Bronchial epithelial cell (primary cell): ENCODE measurements at regions not wholly inside any gene's neighbourhood (a gene's known extent, or its start where the extent isn't known, plus 50 kb on each side); places are given as distances from the start of the nearest gene placed in this dataset.
"Not testable (repeated sequence)": the region's sequence is repeated elsewhere in the genome, so short reads cannot be mapped to it uniquely, and the experiment has no call there.

Experiments
- DNase-seq: peaks from one replicate; pipeline ENCODE4 v3.0.0-alpha.2; 2010; ENCODE audit warnings: low read depth
- FAIRE-seq: peaks from 2 replicates; lab custom pipeline; 2011; peaks lifted over from hg19 to GRCh38; lab: Jason Lieb, UNC
- H3K27me3 ChIP-seq: 2 replicates; pipeline ENCODE4 v1.5.1; 2011; ENCODE audit warnings: low read length; ENCODE audit not compliant: control insufficient read depth, insufficient read depth
- H3K36me3 ChIP-seq: 2 replicates; pipeline ENCODE4 v1.5.1; 2011; ENCODE audit warnings: low read length; ENCODE audit not compliant: control insufficient read depth, insufficient read depth
- H3K4me3 ChIP-seq: 2 replicates; pipeline ENCODE4 v1.5.1; 2011; ENCODE audit warnings: mild to moderate bottlenecking, low read depth, low read length, control low read depth
- TF ChIP-seq, protein P1 (sequence below): IDR thresholded peaks from 2 replicates; pipeline ENCODE4 v1.5.1; 2011; ENCODE audit warnings: mild to moderate bottlenecking, moderate library complexity, low read length, control low read depth, inconsistent platforms; ENCODE audit not compliant: insufficient read depth, severe bottlenecking

- H3K4me3 ChIP-seq: no peak overlapping the region
- no peaks in the 10 kb centered on the region for H3K27me3 ChIP-seq
- TF ChIP-seq, protein P1, sequence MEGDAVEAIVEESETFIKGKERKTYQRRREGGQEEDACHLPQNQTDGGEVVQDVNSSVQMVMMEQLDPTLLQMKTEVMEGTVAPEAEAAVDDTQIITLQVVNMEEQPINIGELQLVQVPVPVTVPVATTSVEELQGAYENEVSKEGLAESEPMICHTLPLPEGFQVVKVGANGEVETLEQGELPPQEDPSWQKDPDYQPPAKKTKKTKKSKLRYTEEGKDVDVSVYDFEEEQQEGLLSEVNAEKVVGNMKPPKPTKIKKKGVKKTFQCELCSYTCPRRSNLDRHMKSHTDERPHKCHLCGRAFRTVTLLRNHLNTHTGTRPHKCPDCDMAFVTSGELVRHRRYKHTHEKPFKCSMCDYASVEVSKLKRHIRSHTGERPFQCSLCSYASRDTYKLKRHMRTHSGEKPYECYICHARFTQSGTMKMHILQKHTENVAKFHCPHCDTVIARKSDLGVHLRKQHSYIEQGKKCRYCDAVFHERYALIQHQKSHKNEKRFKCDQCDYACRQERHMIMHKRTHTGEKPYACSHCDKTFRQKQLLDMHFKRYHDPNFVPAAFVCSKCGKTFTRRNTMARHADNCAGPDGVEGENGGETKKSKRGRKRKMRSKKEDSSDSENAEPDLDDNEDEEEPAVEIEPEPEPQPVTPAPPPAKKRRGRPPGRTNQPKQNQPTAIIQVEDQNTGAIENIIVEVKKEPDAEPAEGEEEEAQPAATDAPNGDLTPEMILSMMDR: no peak
- FAIRE-seq: no peak
- no peak for DNase-seq
- no peaks in the 10 kb centered on the region for H3K36me3 ChIP-seq
Measured at GRCh38 chr2:40690525-40690924, 238.6 kb upstream of the SLC8A1 start.

DNA sequence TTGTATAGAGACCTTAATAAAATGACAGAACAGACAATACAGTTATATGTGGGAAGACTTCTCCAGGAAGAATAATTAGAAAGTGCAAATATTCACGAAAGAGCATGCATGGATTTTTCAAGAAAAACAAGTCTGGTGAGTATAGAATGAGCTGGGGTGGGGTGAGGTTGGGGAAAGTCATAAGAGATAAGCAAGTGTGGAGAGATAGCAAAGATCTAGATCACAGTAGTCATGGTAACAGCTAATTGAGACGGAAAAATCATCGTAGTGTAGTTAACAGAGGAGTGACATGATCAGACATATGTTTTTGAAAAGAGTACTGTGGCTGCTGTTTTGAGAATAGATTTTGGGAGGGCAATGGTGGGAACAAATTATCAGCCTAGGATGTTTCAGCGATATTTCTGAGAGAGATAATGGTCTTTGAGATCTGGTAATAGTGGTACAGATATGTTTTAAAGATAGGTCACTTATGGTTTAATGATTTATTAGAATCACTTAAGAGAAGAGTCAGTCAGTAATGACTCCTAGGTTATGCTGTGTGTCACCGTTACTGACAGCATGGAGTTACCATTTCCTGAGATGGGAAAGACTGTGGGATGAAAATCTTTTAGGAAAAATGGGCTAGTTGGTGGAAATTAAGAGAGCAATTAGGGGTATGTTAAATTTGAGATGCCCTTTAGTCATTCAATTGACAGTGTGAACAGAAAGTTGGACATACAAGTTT is 248.5 kb upstream of the SLC8A1 start:
- no peaks in the 10 kb centered on the region for H3K27me3 ChIP-seq
- FAIRE-seq: no peak
- DNase-seq: peak; percentile 16
- H3K4me3 ChIP-seq: no peak overlapping the region
- TF ChIP-seq, protein P1: no peak
- no peaks in the 10 kb centered on the region for H3K36me3 ChIP-seq

DNA sequence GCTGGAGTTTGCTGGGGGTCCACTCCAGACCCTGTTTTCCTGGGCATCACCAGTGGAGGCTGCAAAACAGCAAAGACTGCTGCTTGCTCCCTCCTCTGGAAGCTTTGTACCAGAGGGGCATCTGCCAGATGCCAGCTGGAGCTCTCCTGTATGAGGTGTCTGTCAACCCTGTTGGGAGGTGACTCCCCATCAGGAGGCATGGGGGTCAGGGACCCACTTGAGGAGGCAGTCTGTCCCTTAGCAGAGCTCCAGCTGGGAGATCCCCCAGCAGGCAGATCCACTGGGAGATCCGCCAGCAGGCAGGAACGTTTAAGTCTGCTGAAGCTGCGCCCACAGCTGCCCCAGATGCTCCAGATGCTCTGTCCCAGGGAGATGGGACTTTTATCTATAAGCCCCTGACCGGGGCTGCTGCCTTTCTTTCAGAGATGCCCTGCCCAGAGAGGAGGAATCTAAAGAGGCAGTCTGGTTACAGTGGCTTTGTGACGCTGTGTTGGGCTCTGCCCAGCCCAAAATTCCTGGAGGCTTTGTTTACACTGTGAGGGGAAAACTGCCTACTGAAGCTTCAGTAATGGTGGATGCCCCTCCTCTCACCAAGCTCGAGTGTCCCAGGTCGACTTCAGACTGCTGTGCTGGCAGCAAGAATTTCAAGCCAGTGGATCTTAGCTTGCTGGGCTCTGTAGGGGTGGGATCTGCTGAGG is 260.5 kb upstream of the SLC8A1 start:
- not testable (repeated sequence) for H3K36me3 ChIP-seq, H3K27me3 ChIP-seq, H3K4me3 ChIP-seq, DNase-seq, FAIRE-seq

GRCh38 chr2:40716879-40717278 is 265.0 kb upstream of the SLC8A1 start:
- FAIRE-seq: peak; percentile 87
- H3K27me3 ChIP-seq: no peaks in the 10 kb centered on the region
- TF ChIP-seq, protein P1: no peak
- peak; percentile 96 for DNase-seq
- no peaks in the 10 kb centered on the region for H3K36me3 ChIP-seq
- H3K4me3 ChIP-seq: no peak overlapping the region

DNA sequence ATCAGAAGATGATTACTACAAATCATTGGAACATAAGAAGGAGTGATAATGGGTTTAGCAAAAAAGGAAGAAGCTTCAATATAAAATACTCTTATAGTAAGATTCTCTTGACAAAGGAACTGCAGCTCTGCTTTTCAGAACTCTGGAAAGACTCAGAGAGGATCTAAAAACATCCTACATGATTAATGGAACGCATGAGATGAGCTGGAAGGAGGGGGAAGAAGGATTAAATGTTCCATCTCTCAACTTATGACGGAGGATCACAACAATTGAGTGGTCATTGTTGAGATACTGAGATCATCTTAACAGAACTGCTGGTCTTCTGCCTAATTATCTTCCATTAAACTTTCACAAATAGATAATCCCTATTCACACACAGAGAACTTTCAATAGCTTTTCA is 267.5 kb upstream of the SLC8A1 start:
- DNase-seq: no peak
- Histone ChIP-seq H3K4me3 (no peak overlapping the region), H3K36me3 (no peaks in the 10 kb centered on the region), H3K27me3 (no peaks in the 10 kb centered on the region)
- no peak for FAIRE-seq
- TF ChIP-seq, protein P1: no peak

- Histone ChIP-seq H3K4me3 (no peak overlapping the region), H3K36me3 (no peaks in the 10 kb centered on the region), H3K27me3 (no peaks in the 10 kb centered on the region)
- FAIRE-seq (no peak), DNase-seq (peak; percentile 71)
- TF ChIP-seq, protein P1: no peak
Measured at GRCh38 chr2:40721595-40721994, 269.7 kb upstream of the SLC8A1 start.
